ENCODE measurements at regions not wholly inside any gene's neighbourhood (a gene's known extent, or its start where the extent isn't known, plus 50 kb on each side); places are given as distances from the start of the nearest gene placed in this dataset.
"Not testable (repeated sequence)": the region's sequence is repeated elsewhere in the genome, so short reads cannot be mapped to it uniquely, and the experiment has no call there.

DNA sequence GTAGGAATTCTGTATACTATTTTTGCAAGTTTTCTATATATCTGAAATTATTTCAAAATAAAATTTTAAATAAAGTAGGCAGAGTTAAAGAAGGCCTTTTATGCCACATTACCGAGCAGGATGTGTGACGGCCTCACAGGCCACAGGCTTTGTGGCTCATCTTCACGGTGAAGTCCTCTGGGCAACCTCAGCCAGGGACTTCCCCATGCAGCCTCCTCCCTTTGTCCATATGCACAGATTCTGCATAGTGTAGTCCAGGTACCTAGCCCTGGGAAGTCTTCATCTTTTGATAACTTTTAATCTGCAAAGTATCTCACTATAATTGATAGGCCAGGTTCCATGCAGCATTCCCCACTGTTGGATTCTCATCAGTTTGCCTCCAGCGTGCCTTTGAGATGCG is 62.8 kb downstream of the ARHGAP11B start:
- DNase-seq (ENCODE audit: low read depth) = not testable (repeated sequence)

DNA sequence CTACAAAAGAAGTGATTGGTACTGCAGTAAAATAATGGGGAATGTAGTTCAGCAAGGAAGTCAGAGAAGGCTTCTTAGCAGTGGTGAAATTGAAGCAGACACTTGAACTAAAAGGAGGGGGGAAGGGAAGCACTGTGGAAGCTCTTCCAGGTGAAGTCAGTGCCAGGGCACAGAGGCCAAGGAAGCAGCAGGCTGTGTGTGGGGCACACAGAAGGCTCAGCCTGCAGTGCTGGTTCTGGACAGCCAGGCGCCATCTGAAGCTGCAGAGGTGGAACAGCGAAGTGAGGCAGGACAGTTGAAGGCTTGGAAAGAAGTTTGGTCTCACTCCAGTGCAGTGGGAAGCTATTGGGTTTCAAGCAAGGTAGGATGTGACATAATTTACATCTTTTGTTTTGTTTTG is 64.2 kb downstream of the ARHGAP11B start:
- DNase-seq (ENCODE audit: low read depth) = not testable (repeated sequence)

DNA sequence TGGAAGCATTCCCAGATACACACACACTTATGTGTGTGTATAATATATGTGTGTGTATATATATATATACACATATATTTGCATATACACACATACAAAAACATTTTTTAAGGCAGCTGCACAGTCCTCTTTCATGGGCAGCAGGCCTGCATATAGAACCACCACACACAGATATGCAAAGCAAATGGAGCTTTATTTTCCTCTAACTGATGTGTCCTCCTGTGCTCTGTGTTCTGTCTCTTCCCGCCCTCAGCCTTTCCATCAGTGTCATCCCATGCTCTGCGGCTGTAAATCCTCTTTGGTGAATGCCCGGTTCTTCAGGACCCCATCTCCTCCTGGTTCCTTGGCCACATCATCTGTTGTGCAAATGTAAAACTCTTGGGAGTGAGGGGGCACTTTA is 69.9 kb downstream of the ARHGAP11B start:
- DNase-seq (ENCODE audit: low read depth) = not testable (repeated sequence)

DNA sequence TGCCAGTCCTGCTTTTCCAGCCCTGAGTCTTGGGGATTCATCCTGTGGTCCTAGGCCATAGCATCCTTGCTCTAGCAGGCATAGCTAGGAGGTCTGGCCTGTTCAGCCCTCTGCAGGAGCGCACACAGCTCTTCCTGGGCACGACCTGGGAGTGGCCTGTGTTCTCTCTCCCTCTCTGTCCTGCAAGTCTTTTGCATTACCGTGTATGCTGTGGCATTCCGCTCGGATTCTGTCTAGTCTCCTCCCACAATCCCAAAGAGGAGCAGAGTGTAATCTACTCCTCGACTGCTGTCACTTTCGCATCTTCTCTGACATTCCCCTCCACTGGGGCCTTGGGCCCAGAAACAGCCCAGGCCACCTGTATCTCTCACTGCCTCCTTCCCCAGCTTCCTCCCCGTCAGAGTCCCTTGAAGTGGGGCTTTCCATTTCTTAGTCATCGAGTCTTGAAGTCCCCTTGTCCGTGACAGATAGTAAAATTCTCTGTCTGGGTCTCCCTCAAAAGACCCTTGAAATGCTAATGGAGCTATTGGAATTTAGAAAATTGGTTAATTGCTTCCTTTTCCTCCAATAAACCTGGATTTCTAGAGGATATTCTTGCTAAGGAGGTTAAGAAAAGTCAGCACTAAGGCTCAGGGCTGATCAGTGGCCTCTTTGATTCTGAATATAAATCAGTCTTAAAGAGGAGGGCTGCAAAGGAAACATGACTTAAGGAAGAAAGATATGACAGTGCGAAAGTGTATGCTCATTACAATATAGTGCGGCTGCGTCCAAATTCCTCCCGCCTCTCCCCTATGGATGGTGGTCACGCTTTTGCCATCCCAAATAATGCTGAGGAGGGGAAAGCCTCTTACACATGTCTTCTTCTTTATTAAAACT is 70.7 kb downstream of the ARHGAP11B start:
- DNase-seq (ENCODE audit: low read depth) = not testable (repeated sequence)

DNA sequence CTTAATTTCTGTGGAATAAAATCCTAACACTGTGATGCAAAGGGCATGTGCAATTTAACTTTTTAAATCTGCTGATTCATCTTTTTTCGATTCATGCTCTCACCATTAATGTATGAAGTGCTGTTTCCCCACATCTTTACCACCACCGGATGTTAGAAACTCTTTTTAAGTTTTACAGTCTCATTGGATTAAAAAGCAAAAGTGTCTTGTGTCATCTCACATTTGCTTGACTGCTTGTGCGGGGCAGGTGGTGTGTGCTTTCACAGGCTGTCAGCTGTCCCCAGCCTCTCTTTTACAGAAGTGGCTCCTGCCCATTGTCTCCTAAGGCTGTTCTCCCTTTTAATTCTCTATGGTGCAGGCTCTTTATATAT is 71.4 kb downstream of the ARHGAP11B start:
- not testable (repeated sequence) for DNase-seq (ENCODE audit: low read depth)

DNA sequence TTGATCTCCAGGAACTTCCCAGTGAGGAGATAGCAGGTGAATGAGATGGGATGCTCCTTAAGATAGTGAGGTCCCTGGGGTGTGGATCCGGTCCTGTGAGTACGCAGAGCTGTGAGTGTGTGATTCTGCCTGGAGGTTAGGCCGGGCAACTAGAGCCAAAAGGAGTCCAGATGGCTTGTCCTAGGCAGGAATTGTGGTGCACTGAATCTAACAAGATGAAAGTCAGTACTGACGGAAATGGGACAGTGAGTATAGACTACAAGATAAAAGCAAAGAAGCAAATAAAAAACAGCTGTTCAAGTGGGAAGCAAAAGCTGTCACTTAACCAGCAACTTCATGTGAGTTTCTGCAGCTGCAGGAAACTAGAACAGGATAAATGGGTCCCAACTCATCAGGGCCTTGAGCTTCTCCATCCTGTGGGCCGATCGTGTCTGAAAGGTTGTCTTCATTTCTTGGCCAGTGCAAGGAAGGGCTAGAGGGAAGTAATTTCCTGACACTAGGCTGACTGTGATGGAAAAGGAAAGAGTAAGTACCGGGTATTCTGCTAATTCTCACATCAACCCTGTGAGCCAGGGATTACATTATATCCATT is 74.2 kb downstream of the ARHGAP11B start:
- not testable (repeated sequence) for DNase-seq (ENCODE audit: low read depth)

DNA sequence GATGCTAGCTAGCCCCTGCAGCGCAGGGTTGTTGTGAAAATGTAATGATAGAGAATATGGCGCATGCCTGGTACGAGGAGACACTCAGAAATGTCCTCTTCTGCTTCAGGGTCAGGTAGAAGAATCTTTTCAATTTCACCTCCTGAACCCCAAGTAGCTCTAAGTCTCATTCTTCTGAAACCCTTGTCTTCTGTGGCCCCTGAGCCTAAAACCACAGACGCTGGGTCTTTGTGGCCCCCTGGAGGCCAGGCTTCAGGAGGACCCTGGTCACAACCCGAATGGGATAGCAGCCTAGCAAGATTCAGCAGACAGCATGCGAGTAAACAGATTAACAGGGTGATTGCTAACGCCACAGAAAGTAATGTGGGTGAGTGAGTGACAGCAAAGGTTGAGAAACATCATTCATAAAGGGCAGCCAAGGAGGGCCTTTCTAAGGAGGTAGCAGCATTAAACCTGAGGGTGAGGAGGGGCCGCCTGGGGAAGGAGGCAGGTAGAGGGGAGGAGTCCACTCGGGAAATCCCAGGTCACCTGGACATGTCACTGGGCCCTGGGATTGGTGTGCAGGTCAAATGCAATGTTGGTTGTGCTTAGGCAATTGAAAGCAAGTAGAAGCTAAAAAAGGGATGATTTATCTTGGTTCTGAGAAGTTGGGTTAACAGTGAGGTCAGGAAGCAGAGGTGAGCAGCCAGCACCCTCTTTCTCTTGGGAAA is 82.2 kb downstream of the ARHGAP11B start:
- not testable (repeated sequence) for DNase-seq (ENCODE audit: low read depth)

DNA sequence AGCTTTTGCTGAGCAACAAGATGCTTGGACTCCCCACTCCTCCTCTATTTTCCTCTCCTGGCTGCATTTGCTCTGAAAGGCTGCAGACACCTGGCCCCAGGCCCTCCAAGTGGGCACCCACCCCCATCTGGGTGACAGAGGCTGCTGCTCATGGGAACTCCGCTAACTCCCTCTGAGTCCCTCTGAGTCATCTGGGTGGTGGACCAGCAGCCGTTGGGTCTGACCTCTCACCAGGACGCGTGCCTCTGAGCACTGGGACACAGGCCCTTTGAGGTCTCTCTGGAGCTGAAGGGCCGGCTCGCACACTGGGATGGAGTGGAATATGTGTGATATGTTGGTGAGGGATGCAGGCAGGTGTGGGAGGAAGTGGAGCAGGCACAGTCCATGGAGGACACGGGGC is 82.9 kb downstream of the ARHGAP11B start:
- not testable (repeated sequence) for DNase-seq (ENCODE audit: low read depth)

DNA sequence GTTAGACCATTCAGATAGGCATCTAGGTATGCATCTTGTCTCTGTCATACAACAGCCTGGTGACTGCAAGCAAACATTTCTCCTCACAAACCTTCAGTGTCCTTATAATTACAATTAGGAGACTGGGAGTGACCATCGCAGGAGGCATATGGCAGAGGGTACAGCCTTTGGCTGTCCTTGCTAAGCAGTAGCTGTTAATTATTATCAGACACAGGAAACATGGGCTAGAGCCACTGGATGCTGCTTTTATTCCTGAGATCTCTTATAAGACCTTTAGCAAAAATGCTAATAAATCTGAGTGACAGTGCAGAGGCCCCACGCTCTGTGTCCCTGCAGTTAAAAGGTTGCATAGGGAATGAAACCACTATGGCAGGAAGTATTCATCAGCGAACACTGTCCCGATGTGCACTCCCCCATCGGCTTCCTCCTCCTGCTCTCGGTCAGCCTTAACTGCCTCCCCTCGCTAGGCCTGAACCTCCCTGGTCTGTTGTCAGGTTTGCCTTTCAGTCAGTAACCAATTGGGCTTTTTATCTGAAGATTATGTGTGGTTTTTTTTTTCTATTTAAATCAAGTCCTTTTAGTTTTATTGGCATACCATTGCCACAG is 92.2 kb downstream of the ARHGAP11B start:
- not testable (repeated sequence) for DNase-seq (ENCODE audit: low read depth)

DNA sequence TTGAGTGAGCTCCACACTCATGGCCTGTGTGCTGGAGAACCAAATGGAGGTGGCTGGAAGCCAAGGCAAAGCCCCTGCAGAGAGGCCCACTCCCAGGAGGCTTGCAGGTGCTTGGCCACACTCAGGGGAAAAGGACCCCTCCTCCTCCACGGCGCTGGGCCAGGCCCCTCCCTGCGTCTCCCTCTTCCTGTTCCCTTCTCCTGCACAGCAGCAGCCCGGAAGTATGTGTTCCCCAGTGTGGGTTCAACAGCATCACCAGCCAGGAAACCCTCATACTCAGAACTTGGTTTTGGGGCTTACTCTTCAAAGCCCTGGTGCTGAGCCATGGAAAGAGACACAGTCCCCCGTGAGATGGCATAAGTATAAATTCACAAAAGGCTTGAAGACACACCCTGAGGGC is 93.4 kb downstream of the ARHGAP11B start:
- not testable (repeated sequence) for DNase-seq (ENCODE audit: low read depth)

DNA sequence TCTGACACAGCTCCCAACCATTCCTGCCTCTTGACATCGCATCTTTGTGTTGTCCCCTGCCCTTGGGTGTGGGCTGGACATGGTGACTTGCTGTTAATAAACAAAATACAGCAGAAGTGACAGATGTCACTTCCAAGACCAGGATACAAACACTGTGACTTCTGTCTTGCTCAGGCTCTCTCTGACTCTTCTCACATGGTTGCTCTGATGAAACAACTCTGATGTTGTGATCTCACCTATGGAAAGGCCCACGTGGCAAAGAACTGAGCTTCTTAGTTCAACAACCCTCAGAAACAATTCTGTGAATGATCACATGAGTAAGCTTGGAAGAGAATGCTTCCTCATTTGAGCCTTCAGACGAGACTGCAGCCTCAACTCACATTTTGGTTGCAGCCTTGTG is 94.9 kb downstream of the ARHGAP11B start:
- DNase-seq (ENCODE audit: low read depth) = not testable (repeated sequence)

DNA sequence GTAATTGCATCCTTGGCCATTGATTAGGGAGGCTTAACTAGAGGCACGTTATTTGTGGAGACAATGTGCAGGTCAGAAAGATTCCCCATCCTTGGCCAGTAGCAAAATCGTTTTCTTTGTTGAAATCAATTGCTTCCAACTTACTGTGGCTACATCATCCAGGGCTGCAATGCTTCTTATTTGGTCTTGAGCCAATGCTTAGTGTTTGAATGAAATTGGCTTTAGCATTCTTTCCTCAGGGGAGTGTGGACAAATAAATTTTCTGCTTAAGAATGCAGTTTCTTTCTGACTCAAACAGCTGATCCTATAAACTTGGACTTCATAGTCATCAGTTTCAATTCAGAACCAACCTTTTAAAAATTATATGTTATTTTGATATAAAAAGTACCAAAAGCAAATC is 95.6 kb downstream of the ARHGAP11B start:
- not testable (repeated sequence) for DNase-seq (ENCODE audit: low read depth)

DNA sequence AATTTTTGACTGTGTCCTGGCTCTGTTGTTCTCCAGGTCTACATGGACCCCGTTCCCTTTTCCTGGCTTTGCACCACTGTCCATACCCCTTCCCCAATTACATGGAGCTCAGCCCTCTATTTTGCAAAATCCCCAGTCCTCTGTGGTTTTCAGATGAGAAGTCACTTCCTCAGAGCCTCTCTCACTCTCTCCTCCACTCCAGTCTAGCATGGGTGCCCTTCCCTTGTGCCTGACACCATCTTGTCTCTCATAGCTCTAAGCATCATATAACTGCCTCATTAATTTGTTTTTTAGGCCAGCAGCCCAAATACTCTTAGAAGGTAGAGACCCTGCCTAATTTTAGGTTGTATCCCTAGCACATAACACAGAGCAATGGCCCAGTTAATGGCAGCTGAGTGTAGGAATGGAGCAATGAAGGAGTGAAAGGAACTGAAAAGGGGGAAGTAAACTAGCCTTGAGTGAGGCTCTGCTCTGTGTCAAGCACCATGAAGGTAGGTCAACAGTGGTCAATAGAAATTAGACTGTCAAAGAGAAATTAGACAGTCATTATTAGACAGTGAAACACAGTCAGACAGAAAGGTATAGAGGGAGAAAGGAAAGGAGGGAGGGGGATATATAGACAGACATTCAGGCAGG is 97.7 kb downstream of the ARHGAP11B start:
- not testable (repeated sequence) for DNase-seq (ENCODE audit: low read depth)

DNA sequence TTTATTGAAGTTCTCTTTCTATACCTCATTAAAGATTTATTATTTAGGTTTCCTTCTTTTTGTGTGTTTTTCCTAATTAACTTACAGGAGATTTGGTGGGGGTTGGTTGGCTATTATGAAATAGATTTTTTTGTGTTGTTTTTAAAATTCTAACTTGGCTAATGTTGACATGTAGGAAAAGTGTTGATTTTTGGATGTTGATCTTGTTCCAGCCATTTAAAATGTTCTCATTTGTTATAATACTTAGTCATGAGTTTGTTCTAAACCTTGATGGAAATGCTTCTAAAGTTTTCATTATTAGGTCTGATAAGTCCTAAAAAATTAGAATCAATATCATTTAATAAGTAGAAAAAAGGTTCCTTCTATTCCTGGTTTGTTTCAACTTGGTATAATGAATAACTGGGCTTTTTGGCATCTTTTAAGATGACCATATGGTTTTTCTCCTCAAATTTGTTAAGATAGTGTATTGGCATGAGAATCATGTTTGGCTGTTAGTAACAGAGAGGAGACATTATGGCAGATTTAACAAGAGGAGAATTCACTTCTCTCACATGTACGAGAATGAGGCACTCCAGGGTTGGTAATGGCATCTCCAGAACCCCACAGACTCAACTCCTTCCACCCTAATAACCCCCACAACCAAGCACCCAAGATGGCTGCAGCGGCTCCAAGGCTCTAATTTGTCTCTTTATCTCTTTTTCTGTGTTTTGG is 104.1 kb downstream of the ARHGAP11B start:
- DNase-seq (ENCODE audit: low read depth) = not testable (repeated sequence)

DNA sequence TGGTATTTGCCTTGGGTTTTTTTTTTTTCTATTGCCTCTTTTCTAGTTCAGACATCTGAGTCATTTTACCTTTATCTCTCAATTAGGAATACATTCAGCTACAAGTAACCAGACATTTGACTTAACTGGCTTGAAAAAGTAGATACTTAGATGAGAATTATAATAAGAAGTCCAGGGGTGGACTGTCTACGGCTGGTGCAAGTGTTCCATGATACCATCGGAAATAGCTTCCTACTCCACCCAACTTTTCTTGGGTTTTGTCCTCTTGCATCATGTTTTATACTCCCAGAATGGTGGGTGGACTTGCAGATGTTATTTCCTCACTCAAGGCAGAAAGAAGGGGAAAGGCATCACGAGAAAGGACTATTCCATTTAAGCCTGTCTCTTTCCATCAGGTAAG is 104.7 kb downstream of the ARHGAP11B start:
- DNase-seq (ENCODE audit: low read depth) = not testable (repeated sequence)

DNA sequence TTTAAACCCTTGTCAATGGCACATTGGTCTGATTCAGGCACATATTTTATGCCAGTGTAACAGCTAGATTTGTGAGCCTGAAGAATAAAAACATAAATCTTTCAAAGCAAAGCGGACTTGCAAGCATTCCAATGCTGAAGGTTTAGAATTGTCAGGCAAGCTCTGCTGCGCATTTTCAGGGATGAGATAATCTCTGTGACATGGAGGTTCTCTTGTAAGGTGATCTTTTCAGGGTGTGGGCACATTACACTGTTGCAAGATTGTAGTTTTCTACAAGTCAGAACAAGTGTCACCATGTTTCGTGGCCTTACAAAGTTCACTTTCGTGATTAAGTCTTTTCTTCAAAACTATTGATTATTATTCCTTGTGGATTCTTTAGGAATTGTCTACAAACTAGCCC is 106.2 kb downstream of the ARHGAP11B start:
- not testable (repeated sequence) for DNase-seq (ENCODE audit: low read depth)

DNA sequence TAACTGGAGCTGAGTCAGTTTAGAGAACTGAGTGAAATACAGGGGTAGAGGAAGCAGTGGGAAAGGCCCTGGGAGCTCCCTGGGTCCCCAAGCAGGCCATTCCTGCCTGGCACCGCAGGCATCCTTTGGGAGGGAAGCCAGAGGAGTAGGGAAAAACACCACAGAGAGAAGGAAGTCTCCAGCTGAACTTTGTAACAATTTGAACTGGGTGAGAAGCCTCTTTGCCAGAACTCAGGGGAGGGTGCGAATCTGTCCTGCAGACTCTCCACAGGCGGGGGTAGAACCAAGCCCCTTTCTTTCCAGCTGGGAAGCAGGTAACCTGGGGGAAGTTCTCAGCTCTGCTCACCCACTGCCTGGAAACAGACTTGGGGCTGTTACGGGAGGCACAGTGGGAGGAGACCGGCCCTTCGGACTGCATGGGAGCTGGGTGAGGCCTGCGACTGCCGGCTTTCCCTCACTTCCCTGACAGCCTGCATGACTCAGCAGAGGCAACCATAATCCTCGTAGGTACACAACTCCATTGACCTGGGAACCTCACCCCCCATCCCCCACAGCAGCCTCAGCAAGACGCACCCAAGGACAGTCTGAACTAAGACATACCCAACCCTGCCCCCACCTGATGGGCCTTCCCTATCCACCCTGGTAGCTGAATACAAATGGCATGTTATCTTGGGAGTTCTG is 110.1 kb downstream of the ARHGAP11B start:
- DNase-seq (ENCODE audit: low read depth) = not testable (repeated sequence)

DNA sequence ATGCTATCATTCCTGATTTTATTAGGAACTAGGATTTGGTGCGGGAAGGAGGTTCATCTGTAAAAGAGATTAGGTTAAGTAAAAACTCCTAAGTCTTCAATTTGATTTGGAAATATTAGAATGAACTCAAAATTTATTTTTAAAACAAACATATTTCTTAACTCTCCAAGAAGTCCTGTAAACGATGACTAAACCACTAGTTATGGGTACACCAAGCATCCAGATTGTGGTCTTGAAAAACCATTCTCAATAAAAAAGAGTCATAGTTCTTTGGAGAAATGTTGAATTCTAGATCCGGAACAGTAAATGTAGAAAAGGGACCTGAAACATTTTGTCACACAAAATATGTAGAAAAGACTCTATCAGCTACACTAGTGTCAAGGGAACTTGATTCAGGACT is 116.9 kb downstream of the ARHGAP11B start:
- not testable (repeated sequence) for DNase-seq (ENCODE audit: low read depth)

DNA sequence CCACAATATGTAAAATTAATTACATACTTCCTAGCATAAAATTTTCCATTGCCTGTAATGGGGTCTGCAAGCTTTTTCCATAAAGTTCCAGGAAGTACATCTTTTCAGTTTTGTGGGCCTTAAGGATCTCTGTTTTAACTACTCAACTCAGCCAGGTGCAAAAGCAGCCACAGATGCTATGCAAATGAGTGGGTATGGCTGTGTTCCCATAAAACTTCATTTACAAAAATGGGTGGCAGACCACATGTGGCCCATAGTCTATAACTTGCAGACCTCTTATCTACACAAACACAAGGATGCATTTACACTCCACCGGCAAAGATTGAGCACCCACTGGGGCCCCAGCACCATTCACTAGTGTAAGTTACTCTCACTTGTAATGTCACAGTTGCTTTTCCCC is 123.1 kb downstream of the ARHGAP11B start:
- not testable (repeated sequence) for DNase-seq (ENCODE audit: low read depth)

DNA sequence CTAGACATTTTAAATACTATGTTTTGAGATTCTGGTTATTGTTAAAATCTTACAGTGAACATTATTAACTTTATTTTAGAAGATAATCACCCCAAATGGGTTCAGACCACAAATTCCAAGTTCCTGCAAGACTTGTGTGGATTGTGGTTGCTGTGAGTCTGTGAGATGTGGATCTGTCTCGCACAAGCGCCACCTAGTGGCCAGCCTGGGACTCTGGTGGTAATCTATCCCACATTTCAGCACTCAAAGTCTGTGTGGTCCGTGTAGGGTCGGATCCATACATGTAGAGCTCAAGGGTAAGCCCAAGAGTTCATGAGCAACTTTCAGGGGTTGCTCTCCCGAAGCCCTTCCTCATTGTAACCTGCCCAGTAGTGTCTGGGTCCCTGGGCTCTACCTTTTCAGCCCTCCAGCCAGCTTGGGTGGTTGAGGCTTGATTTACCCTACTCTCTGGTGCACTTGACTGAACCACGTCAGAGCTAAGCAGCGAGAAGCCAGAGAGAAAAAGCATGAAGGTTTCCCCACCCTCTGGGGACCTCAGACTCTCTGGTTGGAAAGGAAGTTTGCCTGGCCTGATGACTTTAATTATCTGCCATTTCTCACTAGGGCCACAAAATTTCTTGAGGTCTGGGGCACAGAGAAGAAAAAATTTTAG is 129.2 kb downstream of the ARHGAP11B start:
- peak; percentile 46 for DNase-seq (ENCODE audit: low read depth)

Data from T-helper 22 cell (primary cell).